ENCODE measurements at regions not wholly inside any gene's neighbourhood (a gene's known extent, or its start where the extent isn't known, plus 50 kb on each side); places are given as distances from the start of the nearest gene placed in this dataset.

- TF ChIP-seq ZNF274 (IDR thresholded peaks at IDR 0.05; ENCODE audit: low read depth, low read length) = no peak
- TF ChIP-seq SUZ12 (IDR thresholded peaks at IDR 0.05; ENCODE audit: extremely low read depth, insufficient read depth, insufficient read length) = no peak
- no peak for TF ChIP-seq YY1 (IDR thresholded peaks at IDR 0.05; ENCODE audit: insufficient read depth, insufficient read length)
- no peak for DNase-seq (ENCODE audit: low read depth, low spot score)
- Histone ChIP-seq H3K36me3 (ENCODE audit: insufficient read depth, insufficient read length, low read length) (no peaks in the 10 kb centered on the region), H3K9ac (ENCODE audit: insufficient read length, low read depth) (no peak overlapping the region), H3K4me1 (ENCODE audit: insufficient read depth, insufficient read length) (no peaks in the 10 kb centered on the region), H3K4me3 (ENCODE audit: insufficient read length, low read depth) (no peak overlapping the region), H3K9me3 (ENCODE audit: insufficient read depth, low read length) (no peaks in the 10 kb centered on the region), H3K27me3 (ENCODE audit: insufficient read depth, insufficient read length) (no peaks in the 10 kb centered on the region)
Observed at GRCh38 chr5:101894985-101895384, 401.1 kb downstream of the SLCO4C1 start.

GRCh38 chr5:101878190-101878589 lies 417.9 kb downstream of the SLCO4C1 start:
- Histone ChIP-seq H3K4me1 (ENCODE audit: insufficient read depth, insufficient read length) (no peaks in the 10 kb centered on the region), H3K36me3 (ENCODE audit: insufficient read depth, insufficient read length, low read length) (no peaks in the 10 kb centered on the region), H3K27me3 (ENCODE audit: insufficient read depth, insufficient read length) (no peaks in the 10 kb centered on the region), H3K9me3 (ENCODE audit: insufficient read depth, low read length) (no peaks in the 10 kb centered on the region), H3K4me3 (ENCODE audit: insufficient read length, low read depth) (no peak overlapping the region), H3K9ac (ENCODE audit: insufficient read length, low read depth) (no peak overlapping the region)
- DNase-seq (ENCODE audit: low read depth, low spot score) = no peak
- TF ChIP-seq YY1 (IDR thresholded peaks at IDR 0.05; ENCODE audit: insufficient read depth, insufficient read length) (no peak), SUZ12 (IDR thresholded peaks at IDR 0.05; ENCODE audit: extremely low read depth, insufficient read depth, insufficient read length) (no peak), ZNF274 (IDR thresholded peaks at IDR 0.05; ENCODE audit: low read depth, low read length) (no peak)

GRCh38 chr5:101877451-101877850 lies 418.6 kb downstream of the SLCO4C1 start:
- no peak overlapping the region for H3K9ac ChIP-seq (ENCODE audit: insufficient read length, low read depth)
- H3K4me1 ChIP-seq (ENCODE audit: insufficient read depth, insufficient read length) = no peaks in the 10 kb centered on the region
- no peak for DNase-seq (ENCODE audit: low read depth, low spot score)
- H3K9me3 ChIP-seq (ENCODE audit: insufficient read depth, low read length) = no peaks in the 10 kb centered on the region
- no peaks in the 10 kb centered on the region for H3K36me3 ChIP-seq (ENCODE audit: insufficient read depth, insufficient read length, low read length)
- no peaks in the 10 kb centered on the region for H3K27me3 ChIP-seq (ENCODE audit: insufficient read depth, insufficient read length)
- TF ChIP-seq SUZ12 (IDR thresholded peaks at IDR 0.05; ENCODE audit: extremely low read depth, insufficient read depth, insufficient read length) = no peak
- no peak overlapping the region for H3K4me3 ChIP-seq (ENCODE audit: insufficient read length, low read depth)

- H3K27me3 ChIP-seq (ENCODE audit: insufficient read depth, insufficient read length) = no peaks in the 10 kb centered on the region
- H3K36me3 ChIP-seq (ENCODE audit: insufficient read depth, insufficient read length, low read length) = no peaks in the 10 kb centered on the region
- no peak overlapping the region for H3K4me3 ChIP-seq (ENCODE audit: insufficient read length, low read depth)
- TF ChIP-seq ZNF274 (IDR thresholded peaks at IDR 0.05; ENCODE audit: low read depth, low read length) (no peak), YY1 (IDR thresholded peaks at IDR 0.05; ENCODE audit: insufficient read depth, insufficient read length) (no peak), SUZ12 (IDR thresholded peaks at IDR 0.05; ENCODE audit: extremely low read depth, insufficient read depth, insufficient read length) (no peak)
- no peak for DNase-seq (ENCODE audit: low read depth, low spot score)
- H3K4me1 ChIP-seq (ENCODE audit: insufficient read depth, insufficient read length) = no peaks in the 10 kb centered on the region
- H3K9ac ChIP-seq (ENCODE audit: insufficient read length, low read depth) = no peak overlapping the region
- no peaks in the 10 kb centered on the region for H3K9me3 ChIP-seq (ENCODE audit: insufficient read depth, low read length)
Observed at GRCh38 chr5:101866473-101866872, 429.6 kb downstream of the SLCO4C1 start.

GRCh38 chr5:101860563-101860962 lies 435.5 kb downstream of the SLCO4C1 start:
- no peaks in the 10 kb centered on the region for H3K36me3 ChIP-seq (ENCODE audit: insufficient read depth, insufficient read length, low read length)
- no peak overlapping the region for H3K4me3 ChIP-seq (ENCODE audit: insufficient read length, low read depth)
- no peaks in the 10 kb centered on the region for H3K9me3 ChIP-seq (ENCODE audit: insufficient read depth, low read length)
- no peak overlapping the region for H3K9ac ChIP-seq (ENCODE audit: insufficient read length, low read depth)
- H3K27me3 ChIP-seq (ENCODE audit: insufficient read depth, insufficient read length) = no peaks in the 10 kb centered on the region
- TF ChIP-seq YY1 (IDR thresholded peaks at IDR 0.05; ENCODE audit: insufficient read depth, insufficient read length) (no peak), SUZ12 (IDR thresholded peaks at IDR 0.05; ENCODE audit: extremely low read depth, insufficient read depth, insufficient read length) (no peak), ZNF274 (IDR thresholded peaks at IDR 0.05; ENCODE audit: low read depth, low read length) (no peak)
- no peaks in the 10 kb centered on the region for H3K4me1 ChIP-seq (ENCODE audit: insufficient read depth, insufficient read length)
- DNase-seq (ENCODE audit: low read depth, low spot score) = no peak

GRCh38 chr5:101860145-101860544 lies 435.9 kb downstream of the SLCO4C1 start:
- TF ChIP-seq YY1 (IDR thresholded peaks at IDR 0.05; ENCODE audit: insufficient read depth, insufficient read length) (no peak), SUZ12 (IDR thresholded peaks at IDR 0.05; ENCODE audit: extremely low read depth, insufficient read depth, insufficient read length) (no peak), ZNF274 (IDR thresholded peaks at IDR 0.05; ENCODE audit: low read depth, low read length) (no peak)
- no peak overlapping the region for H3K9ac ChIP-seq (ENCODE audit: insufficient read length, low read depth)
- no peaks in the 10 kb centered on the region for H3K36me3 ChIP-seq (ENCODE audit: insufficient read depth, insufficient read length, low read length)
- H3K27me3 ChIP-seq (ENCODE audit: insufficient read depth, insufficient read length) = no peaks in the 10 kb centered on the region
- DNase-seq (ENCODE audit: low read depth, low spot score) = no peak
- H3K9me3 ChIP-seq (ENCODE audit: insufficient read depth, low read length) = no peaks in the 10 kb centered on the region
- H3K4me3 ChIP-seq (ENCODE audit: insufficient read length, low read depth) = no peak overlapping the region
- H3K4me1 ChIP-seq (ENCODE audit: insufficient read depth, insufficient read length) = no peaks in the 10 kb centered on the region

- Histone ChIP-seq H3K9me3 (ENCODE audit: insufficient read depth, low read length) (no peaks in the 10 kb centered on the region), H3K27me3 (ENCODE audit: insufficient read depth, insufficient read length) (no peaks in the 10 kb centered on the region), H3K4me1 (ENCODE audit: insufficient read depth, insufficient read length) (no peaks in the 10 kb centered on the region), H3K36me3 (ENCODE audit: insufficient read depth, insufficient read length, low read length) (no peaks in the 10 kb centered on the region), H3K4me3 (ENCODE audit: insufficient read length, low read depth) (no peak overlapping the region), H3K9ac (ENCODE audit: insufficient read length, low read depth) (no peak overlapping the region)
- DNase-seq (ENCODE audit: low read depth, low spot score) = no peak
- TF ChIP-seq SUZ12 (IDR thresholded peaks at IDR 0.05; ENCODE audit: extremely low read depth, insufficient read depth, insufficient read length) = no peak
- TF ChIP-seq ZNF274 (IDR thresholded peaks at IDR 0.05; ENCODE audit: low read depth, low read length) = no peak
- no peak for TF ChIP-seq YY1 (IDR thresholded peaks at IDR 0.05; ENCODE audit: insufficient read depth, insufficient read length)
Observed at GRCh38 chr5:101846496-101846895, 449.6 kb downstream of the SLCO4C1 start.

- no peaks in the 10 kb centered on the region for H3K9me3 ChIP-seq (ENCODE audit: insufficient read depth, low read length)
- H3K4me1 ChIP-seq (ENCODE audit: insufficient read depth, insufficient read length) = no peaks in the 10 kb centered on the region
- no peak for TF ChIP-seq SUZ12 (IDR thresholded peaks at IDR 0.05; ENCODE audit: extremely low read depth, insufficient read depth, insufficient read length)
- TF ChIP-seq YY1 (IDR thresholded peaks at IDR 0.05; ENCODE audit: insufficient read depth, insufficient read length) = no peak
- no peak for TF ChIP-seq ZNF274 (IDR thresholded peaks at IDR 0.05; ENCODE audit: low read depth, low read length)
- no peak for DNase-seq (ENCODE audit: low read depth, low spot score)
- no peaks in the 10 kb centered on the region for H3K36me3 ChIP-seq (ENCODE audit: insufficient read depth, insufficient read length, low read length)
- no peak overlapping the region for H3K9ac ChIP-seq (ENCODE audit: insufficient read length, low read depth)
- no peak overlapping the region for H3K4me3 ChIP-seq (ENCODE audit: insufficient read length, low read depth)
- H3K27me3 ChIP-seq (ENCODE audit: insufficient read depth, insufficient read length) = no peaks in the 10 kb centered on the region
Observed at GRCh38 chr5:101843055-101843454, 453.0 kb downstream of the SLCO4C1 start.
